Tibial artery (tissue), 4 donors: ENCODE measurements at regions not wholly inside any gene's neighbourhood (a gene's known extent, or its start where the extent isn't known, plus 50 kb on each side); places are given as distances from the start of the nearest gene placed in this dataset.

Experiments used
- DNase-seq, 2 donors: peaks; one replicate each; pipeline ENCODE4 v3.0.0-alpha.2; 2019
- H3K27ac ChIP-seq, 2 donors: fragments of 200-600 bp; sonication (generic) in 1 of 2; 1 replicate in 1 of 2; 2 replicates in 1 of 2; pipeline ENCODE4 v1.5.1; 2018 to 2019; ENCODE audit warnings: mild to moderate bottlenecking in 1 of 2
- H3K27me3 ChIP-seq, 2 donors: fragments of 200-600 bp; sonication (generic) in 1 of 2; one replicate each; pipeline versions ENCODE4 v1.5.1 to v1.6.0; 2016 to 2019
- H3K36me3 ChIP-seq, 3 donors: fragments of 200-600 bp; sonication (generic) in 2 of 3; one replicate each; pipeline ENCODE4 v1.5.1; 2016 to 2019; ENCODE audit warnings: mild to moderate bottlenecking in 2 of 3
- H3K4me1 ChIP-seq, 4 donors: fragments of 200-600 bp; sonication (generic) in 2 of 4; 1 replicate in 3 of 4; 2 replicates in 1 of 4; pipeline ENCODE4 v1.5.1; 2016 to 2019
- H3K4me3 ChIP-seq, 2 donors: fragments of 200-600 bp; sonication (generic) in 1 of 2; 1 replicate in 1 of 2; 2 replicates in 1 of 2; pipeline ENCODE4 v1.5.1; 2018 to 2019; ENCODE audit warnings: mild to moderate bottlenecking in 2 of 2
- H3K9me3 ChIP-seq, 3 donors: fragments of 200-600 bp; sonication (generic) in 1 of 3; one replicate each; pipeline ENCODE4 v1.5.1; 2016 to 2019
- intact Hi-C: fragments of 100-400 bp; cut with DNase I; formaldehyde crosslinking; loops from one replicate; pipeline ENCODE4 v1.15.0; 2023; ENCODE audit warnings: low total_unique reads
- TF ChIP-seq, protein P1 (sequence below), 2 experiments: fragments of 200-600 bp in 1 of 2; fragments of 450-650 bp in 1 of 2; IDR thresholded peaks; one replicate each; pipeline ENCODE4 v1.5.1; 2017 to 2019; ENCODE audit warnings: antibody characterized with exemption in 2 of 2, mild to moderate bottlenecking in 1 of 2, moderate library complexity in 1 of 2

GRCh38 chr18:40812981-40813515 is 1142.0 kb upstream of the PIK3C3 start:
- H3K4me3 ChIP-seq, result no peak overlapping the region

DNA sequence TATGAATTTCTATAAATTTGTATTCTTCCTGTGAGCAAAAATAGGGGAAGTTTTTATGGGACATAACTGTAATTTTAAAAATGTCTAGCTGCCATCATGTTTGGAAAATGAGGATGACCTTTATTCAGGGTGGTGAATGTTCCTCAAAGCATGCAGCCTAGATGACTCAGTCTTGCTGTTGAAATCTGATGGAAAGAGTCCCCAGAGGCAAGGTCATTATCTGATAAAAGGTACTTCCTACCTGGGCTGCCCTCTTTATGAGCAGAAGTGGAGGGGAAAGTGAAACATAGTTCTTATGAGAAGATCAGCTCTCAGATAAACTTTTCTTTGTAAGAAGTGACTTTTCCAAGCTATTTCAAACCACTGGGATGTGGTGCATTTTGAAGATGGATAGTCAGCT is 1144.7 kb upstream of the PIK3C3 start:
- DNase-seq, result no peak
- TF ChIP-seq, protein P1, sequence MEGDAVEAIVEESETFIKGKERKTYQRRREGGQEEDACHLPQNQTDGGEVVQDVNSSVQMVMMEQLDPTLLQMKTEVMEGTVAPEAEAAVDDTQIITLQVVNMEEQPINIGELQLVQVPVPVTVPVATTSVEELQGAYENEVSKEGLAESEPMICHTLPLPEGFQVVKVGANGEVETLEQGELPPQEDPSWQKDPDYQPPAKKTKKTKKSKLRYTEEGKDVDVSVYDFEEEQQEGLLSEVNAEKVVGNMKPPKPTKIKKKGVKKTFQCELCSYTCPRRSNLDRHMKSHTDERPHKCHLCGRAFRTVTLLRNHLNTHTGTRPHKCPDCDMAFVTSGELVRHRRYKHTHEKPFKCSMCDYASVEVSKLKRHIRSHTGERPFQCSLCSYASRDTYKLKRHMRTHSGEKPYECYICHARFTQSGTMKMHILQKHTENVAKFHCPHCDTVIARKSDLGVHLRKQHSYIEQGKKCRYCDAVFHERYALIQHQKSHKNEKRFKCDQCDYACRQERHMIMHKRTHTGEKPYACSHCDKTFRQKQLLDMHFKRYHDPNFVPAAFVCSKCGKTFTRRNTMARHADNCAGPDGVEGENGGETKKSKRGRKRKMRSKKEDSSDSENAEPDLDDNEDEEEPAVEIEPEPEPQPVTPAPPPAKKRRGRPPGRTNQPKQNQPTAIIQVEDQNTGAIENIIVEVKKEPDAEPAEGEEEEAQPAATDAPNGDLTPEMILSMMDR (IDR thresholded peaks at IDR 0.05), result no peak
- no peaks in the 10 kb centered on the region for H3K9me3 ChIP-seq
- no peaks in the 10 kb centered on the region for H3K36me3 ChIP-seq
- intact Hi-C loops, result no loop called here
- H3K4me3 ChIP-seq, result no peak overlapping the region
- H3K4me1 ChIP-seq, result no peaks in the 10 kb centered on the region
- no peaks in the 10 kb centered on the region for H3K27me3 ChIP-seq
- no peak overlapping the region for H3K27ac ChIP-seq

More at GRCh38 chr18:40812981-40813515, 1142.0 kb upstream of the PIK3C3 start:
- no peaks in the 10 kb centered on the region for H3K9me3 ChIP-seq
- no peaks in the 10 kb centered on the region for H3K4me1 ChIP-seq
- H3K27ac ChIP-seq, result no peak overlapping the region
- intact Hi-C loops, result no loop called here
- no peaks in the 10 kb centered on the region for H3K27me3 ChIP-seq
- no peak for DNase-seq
- H3K36me3 ChIP-seq, result no peaks in the 10 kb centered on the region
- TF ChIP-seq, protein P1 (IDR thresholded peaks at IDR 0.05), result no peak

GRCh38 chr18:40789286-40789685 is 1165.7 kb upstream of the PIK3C3 start:
- H3K27ac ChIP-seq, result no peak overlapping the region
- intact Hi-C loops, result no loop called here
- no peaks in the 10 kb centered on the region for H3K36me3 ChIP-seq
- TF ChIP-seq, protein P1 (IDR thresholded peaks at IDR 0.05), result no peak
- no peaks in the 10 kb centered on the region for H3K9me3 ChIP-seq
- no peak overlapping the region for H3K4me3 ChIP-seq
- no peaks in the 10 kb centered on the region for H3K4me1 ChIP-seq
- no peak for DNase-seq
- no peaks in the 10 kb centered on the region for H3K27me3 ChIP-seq

DNA sequence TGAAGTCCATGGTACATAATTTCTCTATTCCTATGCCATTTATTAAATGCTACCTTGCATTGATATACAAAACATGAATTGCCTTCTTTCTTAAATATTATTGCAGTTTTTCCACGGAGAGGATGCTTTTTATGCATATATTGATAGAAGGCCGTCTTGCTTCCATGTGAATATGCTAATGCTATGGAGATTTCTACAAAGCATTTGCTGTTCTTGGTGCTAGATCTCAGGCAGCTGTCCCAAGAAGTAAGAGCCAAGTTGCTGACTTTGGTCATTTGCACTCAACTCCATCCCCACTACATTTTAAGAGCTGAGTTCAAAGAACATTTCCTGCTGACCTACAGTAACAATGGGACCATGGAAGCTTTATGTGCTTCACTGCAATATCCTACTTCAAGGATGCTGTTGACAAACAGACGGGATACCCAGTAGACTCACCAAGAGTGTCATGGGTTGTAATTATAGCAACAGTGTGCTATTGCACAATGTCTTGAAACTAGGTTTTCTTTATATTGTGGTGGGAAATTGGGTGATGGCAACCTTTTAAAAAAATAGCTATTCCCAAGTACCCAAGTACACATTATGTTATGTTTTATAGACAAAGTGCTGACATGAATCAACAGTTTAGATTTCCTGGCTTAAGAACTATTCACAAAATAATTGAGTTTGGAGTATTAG is 1172.4 kb upstream of the PIK3C3 start:
- Histone ChIP-seq H3K36me3 (no peaks in the 10 kb centered on the region), H3K27ac (no peak overlapping the region), H3K9me3 (no peaks in the 10 kb centered on the region), H3K4me3 (no peak overlapping the region), H3K4me1 (no peaks in the 10 kb centered on the region), H3K27me3 (no peaks in the 10 kb centered on the region)
- intact Hi-C loops, result no loop called here
- TF ChIP-seq, protein P1 (IDR thresholded peaks at IDR 0.05), result no peak
- DNase-seq, result no peak

GRCh38 chr18:40769786-40770185 is 1185.2 kb upstream of the PIK3C3 start:
- no peak for DNase-seq
- Histone ChIP-seq H3K4me1 (no peaks in the 10 kb centered on the region), H3K27ac (no peak overlapping the region), H3K4me3 (no peak overlapping the region), H3K36me3 (no peaks in the 10 kb centered on the region), H3K27me3 (no peaks in the 10 kb centered on the region), H3K9me3 (no peaks in the 10 kb centered on the region)
- TF ChIP-seq, protein P1 (IDR thresholded peaks at IDR 0.05), result no peak
- intact Hi-C loops, result no loop called here
